Retinal pigment epithelial cell (primary cell): ENCODE measurements at regions not wholly inside any gene's neighbourhood (a gene's known extent, or its start where the extent isn't known, plus 50 kb on each side); places are given as distances from the start of the nearest gene placed in this dataset.
A peak's percentile ranks its signal among the peaks of the same experiment; 100 is the strongest.
"Not testable (repeated sequence)": the region's sequence is repeated elsewhere in the genome, so short reads cannot be mapped to it uniquely, and the experiment has no call there.

Source experiments
- DNase-seq: peaks from one replicate; pipeline ENCODE4 v3.0.0-alpha.2; 2010; ENCODE audit warnings: low read depth
- H3K4me3 ChIP-seq: 2 replicates; pipeline ENCODE4 v1.5.1; 2011; ENCODE audit warnings: mild to moderate bottlenecking, low read length, control low read depth, moderate library complexity
- CTCF ChIP-seq: conservative IDR thresholded peaks from 2 replicates; pipeline ENCODE4 v1.5.1; 2011; ENCODE audit warnings: low read depth, low read length, control low read depth, inconsistent platforms

GRCh38 chr9:81826517-81826906 lies 101.7 kb upstream of the SPATA31D4 start:
- no peak for TF ChIP-seq CTCF
- no peak for DNase-seq
- H3K4me3 ChIP-seq: no peak overlapping the region

GRCh38 chr9:81827616-81828296 lies 100.5 kb upstream of the SPATA31D4 start:
- DNase-seq: no peak
- no peak for TF ChIP-seq CTCF
- no peak overlapping the region for H3K4me3 ChIP-seq

GRCh38 chr9:81829195-81829882 lies 98.9 kb upstream of the SPATA31D4 start:
- no peak overlapping the region for H3K4me3 ChIP-seq
- no peak for TF ChIP-seq CTCF
- no peak for DNase-seq

GRCh38 chr9:81830431-81830830 lies 97.8 kb upstream of the SPATA31D4 start:
- DNase-seq, H3K4me3 ChIP-seq: not testable (repeated sequence)

GRCh38 chr9:81832571-81833285 lies 95.5 kb upstream of the SPATA31D4 start:
- DNase-seq: no peak
- TF ChIP-seq CTCF: no peak

GRCh38 chr9:81833563-81834345 lies 94.5 kb upstream of the SPATA31D4 start:
- no peak for DNase-seq
- TF ChIP-seq CTCF: no peak
- H3K4me3 ChIP-seq: no peak overlapping the region

More at GRCh38 chr9:81832571-81833285, 95.5 kb upstream of the SPATA31D4 start:
- H3K4me3 ChIP-seq: no peak overlapping the region

GRCh38 chr9:81841333-81841732 lies 86.9 kb upstream of the SPATA31D4 start:
- TF ChIP-seq CTCF: peak; percentile 10
- no peak for DNase-seq
- H3K4me3 ChIP-seq: no peak overlapping the region
